GF-D8 (cell line): ENCODE measurements at regions not wholly inside any gene's neighbourhood (a gene's known extent, or its start where the extent isn't known, plus 50 kb on each side); places are given as distances from the start of the nearest gene placed in this dataset.
"Not testable (repeated sequence)": the region's sequence is repeated elsewhere in the genome, so short reads cannot be mapped to it uniquely, and the experiment has no call there.

Source experiments
- DNase-seq: peaks from one replicate; lab custom pipeline; 2025; lab: John Stamatoyannopoulos, UW

- no peak for DNase-seq
These were observed 188.3 kb upstream of the FERMT1 start for GRCh38 chr20:6311097-6311496.

- no peak for DNase-seq
These were observed 182.7 kb upstream of the FERMT1 start for GRCh38 chr20:6305536-6305935.

GRCh38 chr20:6302041-6302440 lies 179.2 kb upstream of the FERMT1 start:
- DNase-seq = no peak

GRCh38 chr20:6299456-6299855 lies 176.6 kb upstream of the FERMT1 start:
- no peak for DNase-seq

GRCh38 chr20:6298049-6298448 lies 175.2 kb upstream of the FERMT1 start:
- no peak for DNase-seq

GRCh38 chr20:6295867-6296256 lies 173.0 kb upstream of the FERMT1 start:
- DNase-seq = no peak

- no peak for DNase-seq
These were observed 172.5 kb upstream of the FERMT1 start for GRCh38 chr20:6295127-6295866.

GRCh38 chr20:6287471-6287870 lies 164.6 kb upstream of the FERMT1 start:
- DNase-seq = no peak

- no peak for DNase-seq
These were observed 159.8 kb upstream of the FERMT1 start for GRCh38 chr20:6282642-6283041.

- DNase-seq = no peak
These were observed 154.9 kb upstream of the FERMT1 start for GRCh38 chr20:6277661-6278240.

GRCh38 chr20:6270404-6270803 lies 147.6 kb upstream of the FERMT1 start:
- DNase-seq = not testable (repeated sequence)

GRCh38 chr20:6269168-6269873 lies 146.5 kb upstream of the FERMT1 start:
- no peak for DNase-seq

- DNase-seq = no peak
These were observed 142.5 kb upstream of the FERMT1 start for GRCh38 chr20:6265204-6265904.

- DNase-seq = no peak
These were observed 130.6 kb upstream of the FERMT1 start for GRCh38 chr20:6253396-6253795.

GRCh38 chr20:6245436-6245835 lies 122.6 kb upstream of the FERMT1 start:
- DNase-seq = no peak

GRCh38 chr20:6241591-6241990 lies 118.8 kb upstream of the FERMT1 start:
- no peak for DNase-seq

GRCh38 chr20:6240059-6240458 lies 117.2 kb upstream of the FERMT1 start:
- DNase-seq = no peak

- no peak for DNase-seq
These were observed 115.6 kb upstream of the FERMT1 start for GRCh38 chr20:6238421-6238820.

- no peak for DNase-seq
These were observed 112.7 kb upstream of the FERMT1 start for GRCh38 chr20:6235510-6235909.

- DNase-seq = no peak
These were observed 109.6 kb upstream of the FERMT1 start for GRCh38 chr20:6232436-6232835.

GRCh38 chr20:6231556-6231955 lies 108.7 kb upstream of the FERMT1 start:
- no peak for DNase-seq

- no peak for DNase-seq
These were observed 105.5 kb upstream of the FERMT1 start for GRCh38 chr20:6228302-6228843.
